Stimulated activated naive CD4-positive, alpha-beta T cell treated with Interleukin-2 at 50 U/mL for 16 hours (primary cell): ENCODE measurements at regions not wholly inside any gene's neighbourhood (a gene's known extent, or its start where the extent isn't known, plus 50 kb on each side); places are given as distances from the start of the nearest gene placed in this dataset.
A peak's percentile ranks its signal among the peaks of the same experiment; 100 is the strongest.
"Not testable (repeated sequence)": the region's sequence is repeated elsewhere in the genome, so short reads cannot be mapped to it uniquely, and the experiment has no call there.

Experiments
- DNase-seq: peaks from one replicate; lab custom pipeline; 2025; lab: John Stamatoyannopoulos, UW

DNA sequence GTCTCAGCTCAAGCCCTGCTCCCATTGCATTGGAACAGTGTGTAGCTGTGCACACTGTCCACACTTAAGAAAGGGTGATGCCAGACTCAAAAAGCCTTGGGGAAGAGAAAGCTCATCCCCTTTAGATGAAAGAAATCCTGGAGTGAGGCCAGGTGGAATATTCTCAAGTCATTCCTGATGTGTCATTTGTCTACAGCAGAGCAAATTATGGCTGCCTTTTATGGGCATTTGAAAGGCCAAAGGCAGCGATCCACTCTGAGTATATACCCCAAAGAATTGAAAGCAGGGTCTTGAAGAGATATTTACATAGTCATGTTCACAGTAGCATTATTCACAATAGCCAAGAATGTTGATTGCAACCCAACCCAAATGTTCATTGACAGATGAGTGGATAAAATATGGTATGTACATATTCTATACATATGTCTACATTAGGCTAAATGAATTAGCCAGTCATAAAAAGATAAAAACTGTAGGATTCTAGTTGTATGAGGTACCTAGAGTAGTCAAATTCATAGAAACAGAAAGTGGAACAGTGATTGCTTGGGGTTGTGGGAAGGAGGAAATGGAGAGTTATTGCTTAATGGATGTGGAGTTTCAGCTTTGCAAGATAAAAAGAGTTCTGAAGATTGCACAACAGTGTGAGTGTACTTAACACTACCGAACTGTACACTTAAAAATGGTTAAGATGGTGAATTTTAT is 214.9 kb downstream of the KCNRG start:
- DNase-seq, result no peak

DNA sequence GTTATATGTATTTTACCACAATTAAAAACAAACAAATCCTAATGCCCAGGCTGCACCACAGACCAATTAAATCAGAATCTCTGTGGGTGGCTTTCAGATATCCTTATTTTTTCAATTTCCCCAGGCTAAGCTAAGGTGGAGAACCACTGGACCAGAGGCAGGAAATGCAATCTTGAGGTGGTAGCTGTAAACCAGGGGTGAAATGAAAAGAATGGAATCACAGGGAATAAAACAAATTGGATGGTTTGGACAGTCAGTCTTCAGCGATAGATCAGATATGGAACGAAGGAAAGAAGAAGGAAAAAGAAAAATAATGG is 215.4 kb downstream of the KCNRG start:
- DNase-seq, result no peak

DNA sequence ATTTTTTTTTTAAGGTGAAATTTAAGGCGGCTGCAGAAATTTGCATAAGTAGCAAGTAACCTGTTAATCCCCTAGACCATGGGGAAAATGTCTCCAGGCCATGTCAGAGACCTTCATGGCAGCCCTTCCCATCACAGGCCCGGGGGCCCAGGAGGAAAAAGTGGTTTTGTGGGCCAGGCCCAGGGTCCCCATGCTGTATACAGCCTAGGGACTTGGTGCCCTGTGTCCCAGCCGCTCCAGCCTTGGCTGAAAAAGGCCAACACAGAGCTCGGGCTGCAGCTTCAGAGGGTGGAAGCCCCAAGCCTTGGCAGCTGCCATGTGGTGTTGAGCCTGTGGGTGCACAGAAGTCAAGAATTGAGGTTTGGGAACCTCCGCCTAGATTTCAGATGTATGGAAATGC is 218.3 kb downstream of the KCNRG start:
- DNase-seq, result not testable (repeated sequence)

DNA sequence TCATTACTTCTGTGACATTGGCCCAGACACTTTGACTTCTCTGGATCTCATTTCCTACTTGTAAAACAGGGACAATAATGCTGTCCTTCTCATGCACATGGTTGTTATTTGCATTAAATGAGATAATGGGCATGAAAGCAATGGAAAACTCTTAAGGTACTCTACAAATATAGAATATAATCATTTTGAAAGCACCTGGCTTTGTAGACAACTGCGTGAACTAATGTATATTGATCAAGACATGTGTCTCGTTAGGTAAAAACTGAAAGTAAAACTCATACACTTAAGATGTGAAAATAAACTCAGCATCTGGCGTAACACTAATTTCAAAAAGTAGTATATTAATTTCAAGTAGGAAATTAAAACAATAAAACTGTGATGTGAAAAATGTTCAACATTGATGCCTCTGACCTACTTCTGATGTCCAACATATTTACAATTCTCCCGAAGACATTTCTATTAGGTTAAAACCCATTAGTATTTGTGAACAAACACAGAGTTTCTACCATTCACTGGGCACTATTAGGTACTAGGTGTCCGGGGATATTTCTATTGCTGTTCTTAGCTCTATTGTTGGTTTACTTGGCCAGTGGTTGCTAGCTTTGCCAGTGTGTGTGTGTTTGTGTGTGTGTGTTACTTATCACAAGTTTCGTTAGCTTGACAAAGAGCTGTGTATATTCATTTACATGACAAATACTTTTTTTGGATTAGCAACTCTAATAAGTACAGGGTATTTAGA is 220.5 kb downstream of the KCNRG start:
- no peak for DNase-seq

DNA sequence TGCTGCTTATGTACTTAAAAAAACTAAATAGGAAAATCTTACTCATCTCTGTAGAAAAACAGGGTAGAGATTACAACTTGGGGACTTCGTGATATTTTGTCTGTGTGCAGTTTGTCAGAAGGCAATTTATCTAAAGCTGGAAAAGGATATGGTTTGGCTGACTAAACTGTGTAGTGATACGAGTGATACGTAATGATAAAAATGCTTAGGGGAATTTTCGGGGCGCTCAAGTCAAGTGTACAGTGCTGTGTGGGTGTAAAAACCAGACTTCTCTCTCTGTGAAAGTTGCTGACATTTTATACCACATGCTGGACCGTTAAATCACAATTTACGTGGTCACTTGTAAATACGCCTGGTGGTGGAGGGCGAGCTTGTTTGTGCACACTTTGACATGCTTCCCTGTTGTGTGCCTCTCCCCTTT is 221.7 kb downstream of the KCNRG start:
- peak; percentile 21 for DNase-seq

DNA sequence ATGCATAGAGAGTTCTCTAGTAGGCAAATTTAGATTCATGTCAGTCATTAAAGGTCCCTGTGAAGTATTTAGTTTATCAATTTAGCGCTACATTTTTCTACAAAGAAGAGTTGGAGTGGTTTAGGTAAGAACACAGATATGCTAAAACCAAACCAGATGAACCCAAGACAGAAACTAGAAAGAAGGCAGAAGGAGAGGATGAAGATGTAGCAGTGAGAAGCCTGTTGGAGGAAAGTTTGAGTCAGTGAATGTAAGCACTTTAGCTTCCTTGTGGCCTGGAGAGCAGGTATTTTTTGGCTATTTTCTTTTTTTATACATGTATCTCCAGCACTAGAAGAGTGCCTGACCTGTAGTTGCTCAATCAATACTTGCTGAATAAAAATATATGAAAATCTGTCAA is 223.7 kb downstream of the KCNRG start:
- no peak for DNase-seq

DNA sequence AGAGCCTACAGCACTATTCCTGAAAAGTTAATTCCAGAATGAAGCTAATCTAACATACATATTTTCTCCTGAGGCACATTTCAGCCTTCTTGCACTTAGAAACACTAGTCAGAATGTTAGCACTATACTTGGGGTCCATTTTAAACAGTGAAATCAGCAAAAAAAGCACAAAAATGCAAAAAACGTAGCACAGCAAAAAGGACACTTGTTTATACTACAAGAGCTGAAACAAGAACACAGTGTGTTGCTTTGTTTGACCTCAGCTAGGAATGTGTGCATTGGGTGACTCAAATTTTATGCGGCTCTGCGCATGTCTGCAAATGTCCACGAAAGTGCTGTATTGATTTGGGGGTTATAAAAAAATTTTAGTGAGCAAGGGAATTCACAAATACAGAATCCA is 226.2 kb downstream of the KCNRG start:
- DNase-seq, result no peak

DNA sequence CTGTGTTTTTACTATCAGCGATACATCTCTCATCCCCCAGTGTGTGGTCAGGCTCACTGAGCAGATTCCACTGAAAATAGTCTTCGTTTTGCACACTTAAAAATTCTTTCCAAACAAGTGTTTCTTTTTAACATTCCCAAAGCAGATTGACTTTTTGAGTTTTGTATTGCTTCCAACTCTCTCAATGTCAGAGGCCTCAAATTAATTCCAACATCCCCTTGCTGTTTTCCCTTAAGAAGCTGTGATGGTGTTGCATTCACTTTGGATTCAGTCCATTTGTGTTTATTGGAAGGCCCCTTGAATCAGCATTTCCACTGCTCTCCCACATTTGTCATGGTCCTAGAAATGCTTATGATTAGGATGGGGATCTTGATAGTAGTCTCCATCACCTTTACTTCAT is 228.7 kb downstream of the KCNRG start:
- no peak for DNase-seq

DNA sequence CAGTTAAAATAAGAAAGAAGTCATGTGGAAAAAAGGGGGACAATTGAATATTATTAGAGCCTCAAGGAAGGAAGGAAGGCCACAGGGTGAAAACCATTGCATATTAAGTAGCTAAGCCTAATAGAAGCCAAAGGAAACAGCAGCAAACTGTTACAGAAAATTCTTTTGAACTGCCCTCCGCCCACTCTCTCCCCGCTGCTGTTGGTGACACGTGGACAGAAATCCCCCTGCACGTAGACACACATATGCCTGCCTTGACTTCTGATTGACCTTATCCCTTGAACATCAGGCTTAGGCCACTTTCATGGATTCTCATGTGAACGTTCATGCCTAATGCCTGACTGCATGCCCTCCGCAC is 229.1 kb downstream of the KCNRG start:
- no peak for DNase-seq

DNA sequence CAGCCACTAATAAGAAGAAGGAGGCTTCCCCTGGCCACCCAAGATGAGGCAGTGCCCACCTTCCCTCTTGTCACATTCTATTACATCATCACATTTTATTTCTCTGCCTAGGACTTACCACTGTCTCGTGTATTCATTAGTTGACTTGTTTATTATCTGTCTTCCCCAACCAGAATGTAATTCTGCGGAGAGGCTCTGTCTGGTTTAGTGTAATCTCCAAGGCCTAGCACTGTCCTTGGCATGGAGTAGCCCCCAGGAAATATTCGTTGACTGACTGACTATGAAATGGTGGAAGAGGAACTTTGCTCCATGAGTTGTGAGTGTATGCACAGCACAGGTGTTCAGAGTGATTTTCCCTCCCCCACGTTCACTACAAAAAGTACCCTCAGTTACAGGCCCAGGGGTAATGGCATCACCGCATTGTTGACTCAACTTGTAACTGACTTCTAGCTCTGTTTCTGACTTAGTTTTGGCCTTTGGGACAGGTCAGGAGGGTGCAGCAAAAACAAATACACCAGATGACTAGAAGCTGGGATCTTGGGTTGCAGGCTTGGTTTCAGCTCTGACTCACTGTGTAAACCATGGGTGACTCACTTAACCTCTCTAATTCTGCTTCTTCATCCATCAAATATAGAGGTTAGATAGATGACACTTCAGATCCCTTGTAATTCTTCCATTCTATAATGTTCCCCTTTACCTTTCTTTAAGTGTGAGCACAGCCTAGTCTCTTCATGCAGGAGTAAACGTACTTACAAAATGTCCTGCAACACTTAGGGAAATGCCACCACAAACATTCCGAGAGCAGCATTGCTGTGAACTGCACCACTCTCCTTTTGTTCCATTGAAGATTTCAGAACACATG is 229.7 kb downstream of the KCNRG start:
- DNase-seq, result peak; percentile 64

DNA sequence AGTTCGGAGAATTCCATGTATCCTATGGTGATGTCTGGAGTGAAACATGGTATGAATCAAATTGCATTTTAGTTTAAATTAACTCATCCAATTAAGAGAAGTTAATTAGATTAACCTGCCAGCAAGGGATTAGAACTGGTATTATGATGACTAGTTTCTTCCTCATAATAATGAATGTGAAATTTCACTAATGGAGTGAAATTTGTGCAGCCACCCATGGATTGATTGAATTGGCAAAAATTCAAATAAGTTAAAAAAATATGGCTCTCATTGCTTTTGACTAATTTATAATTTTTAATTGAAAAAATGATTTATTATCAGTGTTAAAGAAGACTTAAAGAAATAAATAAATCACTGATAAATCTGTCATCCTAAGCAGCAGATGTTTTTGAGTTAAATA is 232.0 kb downstream of the KCNRG start:
- no peak for DNase-seq

DNA sequence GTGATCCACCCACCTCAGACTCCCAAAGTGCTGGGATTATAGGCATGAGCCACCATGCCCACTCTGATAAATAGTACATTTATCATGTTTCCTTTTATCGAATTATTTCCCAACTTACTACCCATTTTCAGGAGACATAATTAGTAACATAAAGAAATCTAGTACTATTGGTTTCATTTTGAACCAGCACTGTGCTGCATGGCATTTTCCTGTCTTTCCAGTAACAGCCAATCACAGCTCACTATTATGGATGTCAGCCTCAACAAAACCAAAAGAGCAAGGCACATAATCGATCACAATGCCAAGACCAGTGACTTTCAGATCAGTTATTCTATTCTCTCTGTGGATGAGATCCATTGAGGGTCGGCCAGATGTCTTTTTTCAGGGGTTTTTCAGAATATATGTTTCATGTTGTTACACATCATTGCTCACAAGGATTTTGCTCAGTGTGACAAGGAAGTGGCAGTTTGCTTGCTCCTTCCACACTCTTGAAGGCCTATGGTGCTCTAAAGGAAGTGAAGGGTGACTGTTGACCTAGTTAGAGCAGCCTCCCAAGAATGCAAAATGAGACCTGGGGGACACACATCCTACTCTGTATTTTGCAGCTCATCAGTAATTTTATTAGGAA is 233.4 kb downstream of the KCNRG start:
- DNase-seq, result no peak

DNA sequence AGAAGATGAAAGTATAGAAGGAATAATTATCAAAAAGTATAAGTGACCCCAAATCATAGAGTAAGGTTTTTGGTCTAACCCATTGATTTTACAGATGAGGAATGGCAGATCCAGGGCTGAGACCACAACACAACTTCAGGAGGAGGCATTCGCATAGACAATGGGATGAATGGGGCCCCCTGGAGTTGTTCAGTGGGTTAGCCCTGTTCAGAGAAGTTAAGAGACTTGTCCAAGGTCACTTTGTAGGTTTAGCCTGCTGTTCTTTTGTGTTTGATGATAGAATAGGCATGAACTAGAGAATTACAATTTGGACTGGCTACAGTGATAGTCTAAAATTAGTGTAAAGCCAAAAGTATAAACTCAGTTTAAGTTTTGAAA is 233.9 kb downstream of the KCNRG start:
- DNase-seq, result no peak

DNA sequence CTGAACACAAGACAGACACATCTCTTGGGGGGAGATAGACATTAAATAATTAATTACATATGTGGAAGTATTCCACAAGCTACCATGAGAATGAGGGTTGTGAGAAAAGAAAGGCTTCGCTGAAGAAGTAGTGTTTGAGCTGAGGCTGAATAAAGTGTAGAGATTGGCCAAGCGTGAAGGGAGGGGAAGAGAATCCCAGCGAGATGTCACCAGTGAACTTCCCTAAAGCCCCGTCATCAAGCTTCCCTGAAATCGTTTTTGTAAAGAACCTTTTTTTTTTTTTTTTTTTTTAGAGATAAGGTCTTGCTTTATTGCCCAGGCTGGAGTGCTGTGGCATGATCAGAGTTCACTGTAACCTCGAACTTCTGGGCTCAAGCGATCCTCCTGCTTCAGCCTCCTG is 235.2 kb downstream of the KCNRG start:
- no peak for DNase-seq

DNA sequence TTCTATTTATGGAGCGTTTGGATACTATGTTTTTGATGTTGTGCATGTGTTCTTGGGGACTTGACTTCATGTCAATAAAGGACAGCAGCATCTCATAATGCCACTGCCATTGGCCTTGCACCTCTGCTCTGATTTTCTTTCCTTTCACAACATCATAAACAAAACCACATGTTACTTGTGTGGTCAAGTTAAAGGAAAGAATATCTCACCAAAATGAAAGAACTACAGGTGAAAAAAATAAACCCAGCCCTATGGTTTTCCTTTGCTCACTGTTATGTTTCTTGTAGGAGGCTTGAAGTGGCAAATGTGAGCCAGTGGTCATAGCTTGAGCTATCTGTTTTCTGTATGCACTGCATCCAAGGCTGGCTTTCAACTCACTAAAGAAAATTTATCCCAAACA is 240.4 kb downstream of the KCNRG start:
- no peak for DNase-seq

DNA sequence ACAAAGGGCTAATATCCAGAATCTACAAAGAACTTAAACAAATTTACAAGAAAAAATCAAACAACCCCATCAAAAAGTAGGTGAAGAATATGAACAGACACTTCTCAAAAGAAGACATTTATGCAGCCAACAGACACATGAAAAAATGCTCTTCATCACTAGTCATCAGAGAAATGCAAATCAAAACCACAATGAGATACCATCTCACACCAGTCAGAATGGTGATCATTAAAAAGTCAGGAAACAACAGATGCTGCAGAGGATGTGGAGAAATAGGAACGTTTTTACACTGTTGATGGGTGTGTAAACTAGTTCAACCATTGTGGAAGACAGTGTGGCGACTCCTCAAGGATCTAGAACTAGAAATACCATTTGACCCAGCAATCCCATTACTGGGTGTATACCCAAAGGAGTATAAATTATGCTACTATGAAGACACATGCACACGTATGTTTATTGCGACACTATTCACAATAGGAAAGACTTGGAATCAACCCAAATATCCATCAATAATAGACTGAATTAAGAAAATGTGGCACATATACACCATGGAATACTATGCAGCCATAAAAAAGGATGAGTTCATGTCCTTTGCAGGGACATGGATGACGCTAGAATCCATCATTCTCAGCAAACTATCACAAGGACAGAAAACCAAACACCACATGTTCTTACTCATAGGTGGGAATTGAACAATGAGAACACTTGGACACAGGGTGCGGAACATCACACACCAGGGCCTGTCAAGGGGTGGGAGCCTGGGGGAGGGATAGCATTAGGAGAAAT is 241.5 kb downstream of the KCNRG start:
- not testable (repeated sequence) for DNase-seq

DNA sequence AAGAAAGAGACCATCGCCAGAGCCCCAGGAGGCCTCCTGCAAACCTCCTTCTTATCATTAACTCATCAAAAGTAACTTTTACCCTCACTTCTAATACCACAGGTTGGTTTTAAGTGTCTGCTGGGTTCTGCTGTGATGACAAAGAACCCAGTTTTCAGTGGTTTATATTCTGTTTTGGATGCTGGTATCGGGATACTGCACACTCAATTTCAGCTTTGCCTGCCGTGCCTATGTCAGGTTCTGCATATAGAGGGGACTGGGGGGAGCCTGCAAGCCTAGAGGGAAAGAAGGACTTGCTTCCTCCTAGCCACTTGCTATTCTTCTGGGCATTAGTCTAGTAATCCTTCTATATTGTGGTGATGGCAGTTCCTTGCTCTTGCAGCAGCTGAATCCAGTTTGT is 242.4 kb downstream of the KCNRG start:
- peak; percentile 33 for DNase-seq

DNA sequence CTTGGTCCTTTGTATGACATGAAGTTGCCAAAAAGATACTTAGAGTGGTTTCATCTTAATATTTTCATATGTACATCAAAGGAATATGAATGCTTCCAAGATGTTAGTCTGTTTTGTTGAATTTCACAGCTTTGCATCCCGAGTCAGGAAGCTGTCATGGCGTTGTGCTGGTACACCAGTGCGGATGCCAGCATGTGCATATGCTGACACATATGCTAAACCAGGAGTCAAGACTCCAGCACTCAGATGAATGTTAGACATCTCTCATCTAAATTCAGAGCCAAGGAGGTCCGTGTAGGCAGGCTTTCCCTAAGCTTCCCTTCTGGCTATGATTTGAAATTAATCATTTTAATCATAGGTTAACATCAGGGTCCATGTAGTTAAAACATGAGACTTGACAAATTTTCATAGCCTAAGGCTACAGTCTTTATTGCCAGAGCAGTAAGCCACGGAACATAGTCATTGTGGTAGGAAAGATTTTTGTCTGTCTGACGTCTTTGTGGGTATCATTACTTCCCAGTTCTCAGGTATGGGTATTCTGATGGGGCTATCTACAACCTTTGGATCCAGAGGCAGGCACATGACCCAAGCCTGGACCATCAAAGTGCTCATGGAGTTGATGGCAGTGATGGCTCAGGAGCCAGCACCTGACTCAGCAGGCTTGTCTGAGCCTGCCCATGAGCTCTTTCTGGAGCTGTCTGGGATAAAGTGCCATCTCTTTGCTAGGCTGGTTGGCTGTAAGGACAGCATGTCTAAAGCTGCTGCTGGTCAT is 246.1 kb downstream of the KCNRG start:
- no peak for DNase-seq

DNA sequence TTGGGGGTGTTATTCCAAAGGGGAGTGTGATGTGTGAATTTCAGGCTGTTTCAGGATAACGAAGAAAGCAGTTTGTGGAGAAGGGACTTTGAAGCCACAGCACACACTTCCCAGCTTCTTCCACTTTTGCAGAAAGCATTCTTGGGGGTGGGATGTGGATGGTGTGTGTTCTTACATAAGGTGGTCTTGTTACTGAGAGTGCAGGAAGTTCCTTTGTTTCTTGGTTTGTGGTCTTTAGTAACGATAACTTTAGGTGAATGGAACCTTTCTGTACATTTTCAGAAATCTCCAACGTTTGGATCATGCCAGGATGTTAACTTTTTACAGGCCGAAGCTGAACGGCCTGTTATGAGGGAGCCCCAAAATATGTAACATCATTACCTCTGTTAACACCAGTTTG is 251.8 kb downstream of the KCNRG start:
- no peak for DNase-seq

DNA sequence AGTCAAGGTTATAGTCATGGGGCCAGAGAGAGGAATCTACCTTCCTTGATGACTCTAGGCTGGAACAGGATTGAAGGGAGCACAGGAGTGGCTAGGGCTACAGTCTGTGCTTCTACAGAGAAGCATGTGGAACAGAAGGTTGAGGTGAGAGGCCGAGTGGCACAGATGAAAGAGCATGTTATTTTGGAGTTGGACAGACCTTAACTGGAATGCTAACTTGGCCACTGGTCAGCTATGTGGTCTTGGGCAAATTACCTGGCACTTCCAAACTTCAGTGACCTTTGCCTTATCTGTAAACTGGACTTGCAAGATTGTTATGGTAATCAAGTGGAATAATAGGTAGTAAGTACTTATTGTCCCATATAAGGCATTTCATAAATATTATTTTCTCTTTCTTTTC is 252.7 kb downstream of the KCNRG start:
- no peak for DNase-seq

DNA sequence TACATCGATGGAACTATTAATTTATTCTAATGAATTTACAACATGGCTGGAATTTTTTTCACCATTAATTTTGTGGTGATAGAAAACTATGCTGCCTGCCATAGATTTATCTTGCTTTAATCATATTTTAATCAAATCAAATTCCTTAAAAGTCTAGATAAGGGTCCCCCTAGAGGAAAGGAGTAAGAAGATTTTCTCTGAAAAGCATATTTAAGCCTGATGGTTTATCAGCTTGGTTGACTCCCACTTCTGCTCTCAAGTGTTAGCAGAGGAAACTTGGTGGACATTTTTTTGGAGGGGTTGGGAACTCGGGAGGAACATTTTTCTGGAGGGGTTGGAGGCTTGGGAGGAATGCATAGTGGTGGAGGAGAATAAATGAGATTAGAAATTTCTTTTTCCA is 253.3 kb downstream of the KCNRG start:
- no peak for DNase-seq
